Activated gamma-delta T cell treated with Interleukin-2 at 50 U/mL for 16 hours (primary cell): ENCODE measurements at regions not wholly inside any gene's neighbourhood (a gene's known extent, or its start where the extent isn't known, plus 50 kb on each side); places are given as distances from the start of the nearest gene placed in this dataset.

Experiments used
- DNase-seq: peaks from one replicate; pipeline ENCODE4 v3.0.0-alpha.2; 2020

DNA sequence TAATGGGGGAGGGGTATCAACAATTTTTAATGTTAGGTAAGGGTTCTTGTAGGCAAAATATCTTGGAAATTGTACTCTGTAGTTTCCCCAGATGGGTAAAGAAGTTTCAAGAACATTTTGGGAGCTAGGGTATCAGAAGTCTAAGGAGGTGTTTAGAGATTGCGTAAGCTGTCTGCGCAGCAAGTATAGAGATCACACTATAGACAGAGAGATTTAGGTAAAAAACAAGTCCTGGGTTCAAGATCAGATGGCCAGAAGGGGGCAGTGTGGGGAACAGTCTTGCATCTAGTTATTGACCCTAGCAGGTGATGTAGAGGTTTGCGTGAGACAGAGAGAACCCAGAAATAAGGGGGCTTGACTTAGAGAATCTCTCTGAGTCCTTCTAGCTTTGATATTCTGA lies 80.8 kb downstream of the S1PR1 start:
- DNase-seq: no peak

DNA sequence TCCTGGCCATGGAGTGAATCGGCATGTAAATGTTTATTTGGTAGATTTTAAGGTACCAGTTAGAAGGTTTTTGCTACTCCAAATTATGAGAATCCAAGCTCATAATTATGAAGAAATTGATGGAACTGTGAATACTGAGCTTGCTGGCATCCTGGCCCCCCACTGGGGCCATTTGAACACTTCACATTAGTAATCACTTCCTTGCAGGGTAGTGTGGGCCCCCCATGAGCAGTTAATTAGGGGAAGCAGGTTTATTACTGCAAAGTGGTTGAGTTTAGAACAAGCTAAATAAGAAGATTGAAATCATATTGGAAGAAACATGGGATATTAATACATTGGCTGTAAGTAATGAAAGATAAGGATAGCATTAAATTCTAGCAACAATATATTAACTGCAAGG lies 86.7 kb downstream of the S1PR1 start:
- DNase-seq: no peak

DNA sequence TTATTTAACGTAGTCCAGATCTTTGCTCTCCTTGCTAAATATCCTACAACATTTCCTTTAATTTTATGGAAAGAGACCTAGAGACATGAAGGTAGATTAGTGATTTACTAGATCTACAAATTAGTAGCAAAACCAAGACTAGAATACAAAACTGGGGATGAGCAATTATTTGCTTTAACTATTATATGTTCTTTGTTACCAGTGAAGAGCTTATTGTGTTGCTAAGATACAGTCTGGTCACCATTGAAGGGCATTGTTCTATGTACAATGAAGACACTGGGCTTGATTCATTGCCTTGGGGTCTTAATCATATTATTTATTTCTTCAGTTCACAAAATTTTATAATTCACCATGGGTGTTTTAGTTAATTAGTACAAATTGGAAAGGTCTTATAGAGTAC lies 88.3 kb downstream of the S1PR1 start:
- DNase-seq: no peak

DNA sequence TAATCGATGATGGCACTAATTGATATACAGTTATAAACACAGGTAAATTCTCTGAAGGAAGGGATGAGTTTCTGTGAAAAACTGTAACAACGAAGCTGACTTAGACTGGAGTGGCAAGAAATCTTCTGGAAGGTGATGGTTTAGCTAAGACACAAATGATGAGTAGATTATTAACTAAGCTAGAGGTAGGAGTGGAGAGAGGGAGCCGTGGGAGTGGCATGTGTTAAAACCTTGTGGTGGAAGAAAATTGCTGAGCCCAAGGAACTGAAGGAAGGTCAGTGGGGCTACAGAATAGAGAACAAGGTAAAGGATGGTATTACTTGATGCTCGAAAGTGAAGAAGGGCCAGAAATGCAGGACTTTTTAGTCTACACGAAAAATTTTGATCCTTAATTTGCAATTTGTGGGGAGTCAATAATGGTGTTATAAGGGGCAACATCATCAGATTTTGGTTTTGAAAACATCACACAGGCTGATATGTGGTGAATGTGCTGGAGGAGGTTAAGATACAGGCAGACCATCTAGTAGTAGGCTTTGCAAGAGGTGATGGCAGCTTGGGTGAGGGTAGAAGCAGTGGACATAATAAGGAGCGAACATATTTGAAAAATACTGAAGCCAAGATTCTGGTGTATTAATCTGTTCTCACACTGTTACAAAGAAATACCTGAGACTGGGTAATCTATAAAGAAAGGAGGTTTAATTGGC lies 93.8 kb downstream of the S1PR1 start:
- no peak for DNase-seq

DNA sequence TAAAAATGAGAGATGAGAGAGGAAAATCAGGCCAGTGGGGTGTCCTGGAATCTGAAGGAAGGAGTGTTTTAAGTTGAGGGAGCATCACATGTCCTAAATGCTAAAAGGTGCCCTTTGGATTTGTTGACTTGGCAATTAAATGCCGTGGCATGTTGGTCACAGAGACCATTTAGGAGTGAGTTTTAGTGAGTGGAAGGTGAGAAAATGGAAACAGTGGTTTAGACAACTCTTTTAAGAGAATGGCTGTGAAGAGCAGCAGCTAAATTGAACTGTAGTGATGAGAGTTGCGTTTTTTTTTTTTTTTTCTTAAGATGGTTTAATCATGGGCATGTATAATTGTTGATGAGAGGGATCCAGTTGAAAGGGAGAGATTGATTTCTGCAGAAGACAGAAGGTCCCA lies 95.0 kb downstream of the S1PR1 start:
- DNase-seq: no peak

DNA sequence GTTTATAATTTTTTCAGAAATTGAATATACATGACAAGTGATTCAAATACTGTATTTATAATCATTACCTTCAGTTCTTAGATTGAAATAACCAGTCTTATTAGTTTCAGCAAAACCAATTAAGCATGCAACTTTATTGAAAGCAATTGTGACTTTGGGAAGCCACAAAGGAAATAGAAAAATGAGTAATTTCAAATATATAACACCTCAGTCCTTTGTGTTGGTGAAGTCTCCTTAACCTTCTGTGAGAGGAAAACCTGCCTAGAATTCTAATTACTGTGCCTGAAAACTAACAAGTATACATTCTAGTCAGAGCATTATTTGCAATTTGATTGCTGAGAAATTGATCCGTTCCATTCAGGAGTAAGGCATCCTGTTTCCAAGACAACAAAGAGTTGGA lies 95.8 kb downstream of the S1PR1 start:
- no peak for DNase-seq

DNA sequence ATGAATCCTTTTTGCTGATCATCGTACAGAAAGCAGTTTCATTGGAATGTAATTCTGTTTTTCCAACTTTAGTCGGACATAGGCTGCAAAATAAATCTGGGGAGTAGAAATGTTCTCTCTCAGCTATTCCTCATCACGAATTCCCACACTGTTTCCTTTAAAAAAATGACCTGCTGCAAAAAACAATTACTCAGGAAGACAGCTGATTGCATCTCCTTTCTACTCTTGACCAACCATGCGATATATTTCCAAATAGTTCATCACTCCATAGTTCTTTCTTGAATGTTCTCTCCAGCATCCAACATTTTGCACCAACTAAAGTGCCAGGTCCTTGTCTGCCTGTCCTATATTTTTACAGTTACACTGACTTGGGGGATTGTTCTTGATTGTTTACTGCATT lies 96.4 kb downstream of the S1PR1 start:
- no peak for DNase-seq

DNA sequence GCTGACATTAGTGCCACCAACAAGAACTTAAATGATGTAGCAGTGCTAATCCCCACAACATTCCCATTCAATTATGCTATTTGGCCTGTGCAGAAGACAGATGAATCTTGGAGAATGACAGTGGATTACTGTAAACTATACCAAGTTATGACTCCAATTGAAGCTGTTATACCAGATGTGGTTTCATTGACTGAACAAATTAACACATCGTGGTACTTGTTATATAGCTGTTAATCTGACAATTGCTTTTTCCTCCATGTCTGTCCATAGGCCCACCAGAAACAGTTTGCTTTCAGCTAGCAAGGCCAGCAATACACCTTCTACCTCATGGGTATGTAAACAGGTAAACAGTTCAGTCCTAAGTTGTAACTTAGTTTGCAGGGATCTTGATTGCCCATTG lies 101.1 kb downstream of the S1PR1 start:
- no peak for DNase-seq

DNA sequence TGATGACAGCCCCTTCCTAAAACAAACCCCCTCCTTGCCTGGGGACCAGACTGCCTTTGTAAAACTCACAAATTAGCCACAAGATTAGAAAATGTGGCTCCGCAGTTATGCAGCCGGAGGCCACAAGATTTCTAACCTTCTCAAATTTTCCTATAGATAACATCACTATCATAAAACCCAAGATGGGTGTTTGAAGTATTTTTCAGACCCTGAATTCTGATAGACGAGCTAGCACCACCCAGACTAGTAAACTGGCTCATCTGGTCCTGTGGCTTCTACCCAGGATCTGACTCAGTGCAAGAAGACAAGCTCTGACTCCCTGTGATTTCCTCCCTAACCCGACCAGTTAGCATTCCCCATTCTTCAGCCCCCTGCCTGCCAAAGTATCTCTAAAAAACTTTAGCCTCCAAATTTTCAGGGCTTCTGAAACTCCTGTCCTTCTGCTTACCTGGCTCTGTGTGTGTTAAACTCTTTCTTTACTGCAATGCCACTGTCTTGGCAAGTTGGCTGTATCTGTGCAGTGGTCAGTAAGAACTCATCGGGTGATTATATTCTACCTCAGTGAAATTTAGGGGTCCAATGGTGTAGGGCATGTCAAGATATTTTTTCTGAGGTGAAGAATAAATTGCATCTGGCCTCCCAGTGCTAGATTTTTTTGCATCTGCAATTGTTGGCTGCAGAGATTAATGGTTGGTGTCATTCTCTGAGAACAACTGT lies 102.1 kb downstream of the S1PR1 start:
- DNase-seq: no peak

DNA sequence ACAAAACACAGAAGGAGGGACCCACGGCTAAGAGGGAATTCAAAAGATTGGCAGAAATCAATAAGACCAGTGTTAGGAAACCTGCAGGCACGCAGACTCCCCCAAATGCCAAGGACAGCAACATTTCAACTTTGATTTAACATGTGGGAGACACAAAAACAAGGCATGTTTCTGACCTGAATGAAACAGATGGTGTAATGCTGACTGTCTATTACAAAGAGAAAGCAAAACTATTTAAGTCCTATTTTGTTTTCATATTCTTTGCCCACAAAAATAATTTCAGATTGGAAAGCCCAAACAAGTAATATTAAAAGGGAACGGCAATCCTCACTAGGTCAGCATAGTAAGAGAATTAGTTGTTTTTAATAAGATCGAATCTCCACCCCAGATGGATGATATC lies 107.9 kb downstream of the S1PR1 start:
- DNase-seq: no peak

DNA sequence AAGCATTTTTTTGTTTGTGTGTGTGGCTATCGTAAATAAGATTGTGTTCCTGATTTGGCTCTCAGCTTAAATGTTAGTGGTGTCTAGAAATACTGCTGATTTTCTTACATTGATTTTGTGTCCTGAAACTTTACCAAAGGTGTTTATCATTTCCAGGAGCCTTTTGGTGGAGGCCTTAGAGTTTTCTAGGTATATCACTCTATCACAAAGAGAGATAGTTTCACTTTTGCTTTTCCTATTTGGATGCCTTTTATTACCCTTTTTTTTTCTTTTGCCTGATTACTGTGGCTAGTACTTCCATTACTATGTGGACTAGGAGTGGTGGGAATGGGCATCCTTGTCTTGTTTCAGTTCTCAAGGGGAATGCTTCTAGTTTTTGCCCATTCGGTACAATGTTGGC lies 109.6 kb downstream of the S1PR1 start:
- no peak for DNase-seq

DNA sequence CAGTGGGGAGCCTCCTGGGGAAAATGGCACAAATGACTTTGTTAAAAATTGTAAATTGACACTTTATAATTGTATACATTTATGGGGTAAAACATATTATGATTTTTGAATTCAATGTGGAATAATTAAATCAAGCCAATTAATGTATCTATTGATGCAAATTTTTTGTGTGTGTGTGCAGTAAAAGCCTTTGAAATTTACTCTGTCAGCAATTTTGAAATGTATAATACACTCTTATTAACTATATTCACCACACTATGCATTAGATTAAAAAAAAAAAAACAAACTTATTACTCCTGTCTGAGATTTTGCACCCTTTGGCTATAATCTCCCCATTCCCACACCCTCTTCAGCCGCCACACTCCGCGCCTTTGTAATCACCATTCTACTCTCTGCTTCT lies 119.2 kb downstream of the S1PR1 start:
- DNase-seq: no peak

DNA sequence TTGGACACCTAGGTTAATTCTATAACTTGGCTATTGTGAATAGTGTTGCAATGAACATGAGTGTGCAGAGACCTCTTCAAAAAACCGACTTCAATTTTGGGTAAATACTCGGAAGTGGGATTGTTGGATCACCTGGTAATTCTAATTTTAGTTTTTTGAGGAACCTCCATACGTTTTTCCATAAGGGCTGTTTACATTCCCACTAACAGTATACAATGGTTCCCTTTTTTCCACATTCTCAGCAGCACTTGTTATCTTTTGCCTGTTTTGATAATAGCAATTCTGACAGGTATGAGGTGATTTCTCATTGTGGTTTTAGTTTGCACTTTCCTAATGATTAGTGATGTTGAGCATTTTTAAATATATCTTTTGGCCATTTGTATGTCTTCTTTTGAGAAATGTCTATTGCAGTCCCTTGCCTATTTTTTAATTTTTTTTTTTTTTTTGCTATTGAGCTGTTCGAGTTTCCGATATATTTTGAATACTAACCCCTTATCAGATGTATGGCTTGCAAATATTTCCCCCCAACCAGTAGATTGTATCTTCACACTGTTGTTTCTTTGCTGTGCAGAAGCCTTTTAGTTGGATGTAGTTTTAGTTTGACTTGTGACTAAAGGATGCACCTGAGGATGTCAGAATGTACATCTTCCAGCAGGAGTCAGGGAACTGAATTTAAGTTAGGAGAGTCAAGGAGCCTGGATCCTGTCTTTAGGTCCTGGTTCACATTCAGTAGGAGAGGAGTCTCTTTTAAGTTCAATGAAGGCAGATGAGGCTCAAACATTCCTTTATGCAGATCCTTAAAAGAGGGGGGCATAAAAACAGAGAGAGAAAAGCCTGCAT lies 120.0 kb downstream of the S1PR1 start:
- DNase-seq: no peak

DNA sequence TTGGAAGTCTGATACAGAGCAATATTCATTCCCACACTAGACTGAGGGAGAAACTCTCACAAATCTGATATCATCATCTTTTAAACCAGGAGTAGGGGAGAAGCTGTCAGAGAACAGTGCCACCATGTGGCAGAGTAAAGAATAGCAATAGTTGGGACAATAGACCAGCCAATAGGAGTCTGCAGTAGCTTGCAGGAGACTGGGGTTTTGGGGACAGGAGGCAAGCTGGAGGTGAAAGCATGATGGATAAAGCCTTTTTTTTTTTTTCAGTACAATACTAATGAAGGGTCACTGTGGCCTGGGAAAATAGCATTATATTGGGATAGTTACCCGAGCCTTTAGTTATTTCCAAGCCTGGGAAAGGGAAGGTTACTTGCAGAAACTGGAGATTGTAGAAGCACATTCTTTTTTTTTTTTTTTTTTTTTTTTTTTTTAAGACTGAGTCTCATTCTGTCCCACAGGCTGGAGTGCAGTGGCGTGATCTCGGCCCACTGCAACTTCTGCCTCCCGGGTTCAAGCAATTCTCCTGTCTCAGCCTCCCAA lies 120.7 kb downstream of the S1PR1 start:
- peak; percentile 70 for DNase-seq

DNA sequence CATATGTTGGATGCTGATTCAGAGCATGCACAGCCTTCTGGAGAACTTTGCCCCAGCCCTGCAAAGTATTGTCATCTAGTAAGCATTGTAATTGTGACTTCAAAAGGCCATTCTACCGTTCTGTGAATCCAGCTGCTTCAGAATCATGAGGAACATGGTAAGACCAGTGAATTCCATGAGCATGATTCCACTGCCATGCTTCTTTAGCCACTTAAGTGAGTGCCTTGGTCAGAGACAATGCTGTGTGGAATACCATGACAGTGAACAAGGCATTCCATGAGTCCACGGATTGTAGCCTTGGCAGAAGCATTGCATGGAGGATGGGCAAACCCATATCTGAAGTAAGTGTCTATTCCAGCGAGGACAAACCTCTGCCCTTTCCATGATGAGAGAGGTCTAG lies 123.7 kb downstream of the S1PR1 start:
- no peak for DNase-seq

DNA sequence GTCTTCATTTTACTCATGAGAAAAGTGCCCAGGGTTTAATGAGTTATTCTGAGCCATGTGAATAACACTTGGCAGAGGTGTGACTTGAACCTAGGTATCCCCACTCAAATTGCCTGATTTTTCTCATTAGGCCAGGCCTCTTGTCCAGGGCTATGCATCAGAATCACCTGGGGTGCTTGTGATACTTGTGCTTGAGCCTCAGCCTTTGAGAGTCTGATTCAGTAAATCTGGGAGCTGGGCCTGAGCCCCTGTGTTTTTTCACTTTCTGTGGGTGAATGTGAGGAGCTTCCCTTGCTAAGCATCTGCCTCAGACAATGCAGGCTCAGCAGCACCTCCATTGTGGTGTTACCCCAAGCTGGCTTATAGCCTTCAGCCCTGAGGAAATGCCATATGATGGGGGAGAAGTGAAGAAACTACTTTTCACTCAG lies 127.1 kb downstream of the S1PR1 start:
- DNase-seq: no peak

DNA sequence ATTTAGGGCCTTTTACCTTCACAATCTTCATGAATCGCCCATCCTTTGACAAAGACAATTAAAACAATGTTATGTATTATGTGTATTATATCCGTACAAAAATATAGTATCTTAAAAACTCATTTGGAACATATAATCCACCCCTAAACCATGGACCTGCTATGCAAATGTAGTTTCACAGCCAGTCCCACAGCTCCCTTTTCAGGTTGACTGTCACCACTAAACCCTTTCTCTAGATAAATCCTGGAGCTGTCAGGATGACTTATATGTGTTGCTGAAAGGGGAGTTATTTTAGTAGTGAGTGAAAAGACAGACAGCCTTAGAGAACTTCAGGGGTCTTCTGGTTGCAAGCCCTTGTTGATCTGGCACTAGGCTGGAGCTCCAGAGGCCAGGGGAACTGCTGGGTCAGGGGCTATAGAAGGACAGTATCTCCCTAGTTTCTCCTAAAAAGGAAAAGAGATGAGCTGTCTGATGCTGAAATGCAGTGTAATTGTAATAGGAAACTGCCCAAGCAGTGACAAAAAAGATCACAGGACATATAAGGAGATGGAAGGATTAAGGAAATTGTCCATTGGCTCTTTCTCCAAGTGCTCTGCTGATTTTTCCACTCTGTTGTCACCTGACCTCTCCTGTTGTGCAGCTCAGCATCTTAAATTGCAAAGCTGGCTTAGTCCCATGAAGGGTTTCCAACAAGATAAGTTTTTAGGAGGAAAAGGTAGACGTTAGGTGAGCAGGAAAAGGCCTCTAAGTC lies 127.7 kb downstream of the S1PR1 start:
- DNase-seq: no peak

DNA sequence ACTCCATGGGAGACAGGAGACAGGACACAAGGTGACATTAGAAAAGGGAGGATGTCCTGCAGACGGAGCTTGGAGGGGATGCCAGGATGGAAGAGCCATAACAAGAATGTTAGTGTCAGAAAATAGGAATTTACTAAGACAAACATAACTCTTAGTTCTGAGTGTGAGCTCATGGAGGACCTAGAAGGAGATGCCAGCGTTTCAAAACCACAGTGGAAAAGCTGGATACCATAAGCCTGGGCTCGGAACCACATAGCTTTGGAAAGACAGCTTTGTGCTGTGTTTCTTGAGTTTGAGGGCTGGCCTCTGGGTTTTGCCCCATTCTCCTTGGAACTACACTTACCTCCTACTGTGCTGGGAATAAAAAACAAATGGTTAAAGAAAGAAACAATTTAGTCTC lies 128.4 kb downstream of the S1PR1 start:
- DNase-seq: no peak

DNA sequence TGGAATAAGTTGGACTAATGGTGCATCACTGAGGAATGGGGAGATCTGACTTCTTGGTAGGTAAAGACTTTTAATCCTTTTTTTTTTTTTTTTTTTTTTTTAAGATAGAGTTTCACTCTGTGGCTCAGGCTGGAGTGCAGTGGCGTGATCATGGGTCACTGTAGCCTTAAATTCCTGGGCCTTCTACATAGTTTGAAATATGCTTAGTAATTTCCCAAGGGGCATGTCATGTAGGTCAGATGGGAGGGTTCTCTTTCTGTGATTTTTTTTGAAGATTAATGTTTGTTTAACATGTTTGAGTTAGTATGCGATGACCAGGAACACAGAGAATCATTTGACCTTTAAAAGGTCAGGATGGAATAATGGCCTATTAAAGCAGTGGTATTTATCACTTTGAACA lies 129.1 kb downstream of the S1PR1 start:
- no peak for DNase-seq

DNA sequence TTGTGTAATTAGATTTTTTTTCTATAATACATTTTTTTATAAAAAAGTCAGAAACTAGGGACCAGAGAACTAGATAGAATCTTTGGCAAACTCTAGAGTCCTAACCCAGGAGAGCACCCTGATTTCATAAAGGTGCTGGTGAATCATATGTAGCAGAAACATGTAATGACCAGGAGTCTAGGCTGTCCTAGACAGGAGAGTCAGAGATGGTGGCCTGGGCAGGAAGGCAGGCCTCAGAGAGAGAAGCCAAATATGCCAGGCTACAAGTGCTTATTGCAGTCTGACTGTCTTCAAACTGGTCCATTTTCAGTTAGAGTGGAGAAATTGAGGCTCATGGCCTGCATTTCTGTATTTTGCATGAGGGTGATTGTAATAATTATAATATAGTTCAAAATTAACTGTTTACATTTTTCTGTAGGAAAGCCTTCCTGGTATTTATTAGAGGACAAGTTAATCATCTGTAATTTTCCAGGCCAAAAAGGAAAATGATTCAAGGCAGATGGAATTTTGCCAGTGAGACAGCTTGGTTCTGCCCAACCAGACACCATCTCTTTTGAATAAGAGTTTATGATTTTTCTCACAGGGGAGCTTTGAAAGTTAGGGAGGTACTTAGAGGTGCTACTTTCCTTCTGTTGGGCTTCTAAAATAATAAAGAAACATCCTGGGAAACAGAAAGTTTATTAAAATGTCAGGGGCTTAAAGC lies 129.8 kb downstream of the S1PR1 start:
- DNase-seq: no peak

DNA sequence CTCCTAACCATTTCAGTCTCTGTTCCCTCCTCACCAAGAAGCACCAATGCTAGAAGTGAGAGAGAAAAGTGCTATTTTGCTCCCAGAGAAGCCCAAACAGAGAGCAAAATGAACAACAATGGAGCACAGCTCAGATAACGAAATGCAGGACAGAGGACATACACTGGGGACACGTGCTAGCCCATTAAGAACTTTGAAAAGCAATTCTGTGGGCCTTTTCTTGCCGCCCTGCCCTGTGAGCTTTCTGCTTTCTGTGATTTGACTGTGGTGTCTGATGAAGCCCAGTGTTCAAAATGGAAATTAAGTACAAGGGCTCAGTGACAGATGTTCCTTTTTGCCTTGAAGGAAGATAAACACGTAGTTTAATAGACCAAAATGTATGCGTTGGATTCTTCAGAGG lies 130.8 kb downstream of the S1PR1 start:
- no peak for DNase-seq

DNA sequence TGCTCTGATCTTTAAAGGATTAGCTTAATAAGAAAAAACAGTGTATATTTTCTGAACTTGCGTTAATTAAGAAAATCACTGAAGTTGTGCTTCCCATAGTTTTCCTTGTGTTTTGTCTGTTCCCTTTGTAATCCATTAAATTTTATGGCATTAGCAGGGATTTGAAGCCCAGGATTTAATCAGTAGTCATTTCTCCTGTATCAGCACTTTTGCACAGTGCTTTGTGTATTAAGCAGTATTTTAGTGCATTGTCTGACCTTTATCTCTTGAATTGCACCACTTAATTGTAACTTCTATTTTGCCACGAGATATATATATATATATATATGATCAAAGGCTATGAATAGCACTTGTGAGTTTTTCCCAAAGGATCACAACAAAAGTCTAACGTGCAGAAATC lies 133.7 kb downstream of the S1PR1 start:
- DNase-seq: no peak
